HG03108 (cell line): ENCODE measurements at regions not wholly inside any gene's neighbourhood (a gene's known extent, or its start where the extent isn't known, plus 50 kb on each side); places are given as distances from the start of the nearest gene placed in this dataset.

Experiments
- ATAC-seq: cut with Tn5 transposase; IDR thresholded peaks from one replicate; pipeline ENCODE4 v1.9.1; 2021; ENCODE audit warnings: moderate library complexity; ENCODE audit not compliant: unreplicated experiment

GRCh38 chr10:91691981-91692380 is 59.1 kb upstream of the PPP1R3C start:
- no peak for ATAC-seq

- ATAC-seq: no peak
These were observed 58.3 kb upstream of the PPP1R3C start for GRCh38 chr10:91690996-91691676.

- no peak for ATAC-seq
These were observed 57.5 kb upstream of the PPP1R3C start for GRCh38 chr10:91690412-91690811.

- ATAC-seq: no peak
These were observed 56.9 kb upstream of the PPP1R3C start for GRCh38 chr10:91689731-91690168.

- ATAC-seq: no peak
These were observed 52.0 kb upstream of the PPP1R3C start for GRCh38 chr10:91684841-91685240.

- no peak for ATAC-seq
These were observed 51.1 kb upstream of the PPP1R3C start for GRCh38 chr10:91683975-91684374.

GRCh38 chr10:91682912-91683311 is 50.0 kb upstream of the PPP1R3C start:
- ATAC-seq: no peak
